ENCODE measurements at regions not wholly inside any gene's neighbourhood (a gene's known extent, or its start where the extent isn't known, plus 50 kb on each side); places are given as distances from the start of the nearest gene placed in this dataset.

- no peak for TF ChIP-seq CTCF (IDR thresholded peaks at IDR 0.05; ENCODE audit: insufficient read depth, low read length)
- TF ChIP-seq REST (IDR thresholded peaks at IDR 0.05; ENCODE audit: insufficient replicate concordance, low read depth): no peak
- TF ChIP-seq GABPA (IDR thresholded peaks at IDR 0.05; ENCODE audit: low read depth): no peak
- TF ChIP-seq POLR2AphosphoS5 (IDR thresholded peaks at IDR 0.05; ENCODE audit: low read depth): no peak
- TF ChIP-seq SPI1 (IDR thresholded peaks at IDR 0.05; ENCODE audit: borderline replicate concordance, low read depth): no peak
Measured at GRCh38 chr14:106729551-106729950, 1203.2 kb downstream of the TMEM121 start.
